WTC11 (cell line): ENCODE measurements at regions not wholly inside any gene's neighbourhood (a gene's known extent, or its start where the extent isn't known, plus 50 kb on each side); places are given as distances from the start of the nearest gene placed in this dataset.

Source experiments
- ATAC-seq: fragments of 200-7000 bp; cut with Tn5 transposase; 2 replicates; pipeline ENCODE4 v1.10.0; 2021; ENCODE audit warnings: mild to moderate bottlenecking, moderate library complexity
- CTCF ChIA-PET: fragments of 300-600 bp; sonication (Branson Sonifier 250); formaldehyde crosslinking; loops from one replicate; lab custom pipeline; 2021; ENCODE audit warnings: antibody characterized with exemption; lab: Charles Lee
- POLR2A ChIA-PET: fragments of 350-600 bp; sonication (Branson Sonifier 250); formaldehyde crosslinking; loops from one replicate; lab custom pipeline; 2021; ENCODE audit warnings: antibody characterized with exemption; lab: Charles Lee
- DNase-seq: peaks from one replicate; pipeline ENCODE4 v3.0.0; 2021; ENCODE audit warnings: low spot score
- H3K27ac Mint-ChIP-seq: 2 replicates; pipeline ENCODE4 v1.8.0; 2021; ENCODE audit warnings: mixed read lengths
- H3K27me3 Mint-ChIP-seq: 2 replicates; pipeline ENCODE4 v1.8.0; 2021; ENCODE audit warnings: low read depth, mild to moderate bottlenecking, moderate library complexity, mixed read lengths
- H3K36me3 Mint-ChIP-seq: 2 replicates; pipeline ENCODE4 v1.8.0; 2021; ENCODE audit warnings: mixed read lengths
- H3K4me1 Mint-ChIP-seq: 2 replicates; pipeline ENCODE4 v1.8.0; 2022; ENCODE audit warnings: mixed read lengths
- H3K4me3 Mint-ChIP-seq: 2 replicates; pipeline ENCODE4 v1.8.0; 2021; ENCODE audit warnings: mild to moderate bottlenecking, moderate library complexity, mixed read lengths
- H3K9me3 Mint-ChIP-seq: 2 replicates; pipeline ENCODE4 v1.8.0; 2021; ENCODE audit warnings: mixed read lengths
- E2F4 ChIP-seq: sonication (generic); formaldehyde crosslinking; IDR thresholded peaks from 2 replicates; pipeline ENCODE4 v1.8.1; 2022; ENCODE audit warnings: low read depth, mild to moderate bottlenecking, moderate library complexity, missing genetic modification reagents, borderline replicate concordance
- EMX1 ChIP-seq: fragments of 250-450 bp; sonication (Bioruptor Pico); IDR thresholded peaks from 2 replicates; pipeline ENCODE4 v1.8.0; 2021; ENCODE audit warnings: mild to moderate bottlenecking
- IRF1 ChIP-seq: sonication (generic); formaldehyde crosslinking; IDR thresholded peaks from 2 replicates; pipeline ENCODE4 v1.8.0; 2023; ENCODE audit warnings: missing genetic modification reagents
- JUN ChIP-seq: sonication (generic); formaldehyde crosslinking; IDR thresholded peaks from 2 replicates; pipeline ENCODE4 v1.8.0; 2023; ENCODE audit warnings: mild to moderate bottlenecking, missing genetic modification reagents
- MLX ChIP-seq: sonication (generic); formaldehyde crosslinking; IDR thresholded peaks from 2 replicates; pipeline ENCODE4 v1.8.1; 2023; ENCODE audit warnings: mild to moderate bottlenecking, missing genetic modification reagents, moderate library complexity
- NFATC4 ChIP-seq: fragments of 250-450 bp; sonication (Bioruptor Pico); IDR thresholded peaks from 2 replicates; pipeline ENCODE4 v1.9.0; 2021; ENCODE audit warnings: mild to moderate bottlenecking
- NR2C2 ChIP-seq: sonication (generic); formaldehyde crosslinking; IDR thresholded peaks from 2 replicates; pipeline ENCODE4 v1.8.0; 2022; ENCODE audit warnings: mild to moderate bottlenecking, missing genetic modification reagents
- RELA ChIP-seq: sonication (generic); formaldehyde crosslinking; IDR thresholded peaks from 2 replicates; pipeline ENCODE4 v1.8.1; 2022; ENCODE audit warnings: missing genetic modification reagents, mild to moderate bottlenecking, borderline replicate concordance
- SMAD3 ChIP-seq: sonication (generic); formaldehyde crosslinking; IDR thresholded peaks from 2 replicates; pipeline ENCODE4 v1.8.0; 2022; ENCODE audit warnings: missing genetic modification reagents, mild to moderate bottlenecking, borderline replicate concordance
- SP1 ChIP-seq: sonication (generic); formaldehyde crosslinking; conservative IDR thresholded peaks from 2 replicates; pipeline ENCODE4 v1.8.1; 2022; ENCODE audit warnings: missing genetic modification reagents
- TP53 ChIP-seq: sonication (generic); formaldehyde crosslinking; IDR thresholded peaks from 2 replicates; pipeline ENCODE4 v1.8.1; 2023; ENCODE audit warnings: mild to moderate bottlenecking, missing genetic modification reagents
- USF1 ChIP-seq: sonication (generic); formaldehyde crosslinking; IDR thresholded peaks from 2 replicates; pipeline ENCODE4 v1.8.0; 2022; ENCODE audit warnings: mild to moderate bottlenecking, missing genetic modification reagents
- TF ChIP-seq, protein P1 (sequence below): fragments of 250-450 bp; sonication (Bioruptor Pico); IDR thresholded peaks from 2 replicates; pipeline ENCODE4 v1.9.0; 2021; ENCODE audit warnings: mild to moderate bottlenecking, borderline replicate concordance
- TF ChIP-seq, protein P2 (sequence below): sonication (generic); formaldehyde crosslinking; conservative IDR thresholded peaks from 2 replicates; pipeline ENCODE4 v1.8.1; 2023; ENCODE audit warnings: mild to moderate bottlenecking, low read depth, missing genetic modification reagents, moderate library complexity
- TF ChIP-seq, protein P3 (sequence below): sonication (generic); formaldehyde crosslinking; IDR thresholded peaks from 2 replicates; pipeline ENCODE4 v1.8.0; 2022; ENCODE audit warnings: mild to moderate bottlenecking, missing genetic modification reagents
- TF ChIP-seq, protein P4 (sequence below): sonication (generic); formaldehyde crosslinking; IDR thresholded peaks from 2 replicates; pipeline ENCODE4 v1.8.1; 2022; ENCODE audit warnings: low read depth, missing genetic modification reagents, borderline replicate concordance

DNA sequence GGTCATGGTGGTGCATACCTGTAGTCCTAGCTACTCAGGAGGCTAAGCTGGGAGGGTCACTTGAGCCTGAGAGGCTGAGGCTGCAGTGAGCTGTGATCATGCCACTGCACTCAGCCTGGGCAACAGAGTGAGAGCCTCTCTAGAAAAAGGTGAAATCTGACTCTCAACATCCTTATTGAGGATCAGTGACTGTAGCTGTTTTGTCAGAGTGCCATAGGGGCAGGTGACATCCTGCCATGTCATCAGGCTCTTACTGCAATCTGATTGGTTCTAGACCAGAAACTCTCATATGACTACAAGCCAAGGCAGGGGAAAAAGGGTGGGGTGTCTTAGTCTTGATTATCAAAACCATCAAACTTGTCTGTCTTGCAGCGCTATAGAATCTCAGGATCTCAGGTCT is 62.8 kb upstream of the NGF start (continued):
- TF ChIP-seq, protein P1, sequence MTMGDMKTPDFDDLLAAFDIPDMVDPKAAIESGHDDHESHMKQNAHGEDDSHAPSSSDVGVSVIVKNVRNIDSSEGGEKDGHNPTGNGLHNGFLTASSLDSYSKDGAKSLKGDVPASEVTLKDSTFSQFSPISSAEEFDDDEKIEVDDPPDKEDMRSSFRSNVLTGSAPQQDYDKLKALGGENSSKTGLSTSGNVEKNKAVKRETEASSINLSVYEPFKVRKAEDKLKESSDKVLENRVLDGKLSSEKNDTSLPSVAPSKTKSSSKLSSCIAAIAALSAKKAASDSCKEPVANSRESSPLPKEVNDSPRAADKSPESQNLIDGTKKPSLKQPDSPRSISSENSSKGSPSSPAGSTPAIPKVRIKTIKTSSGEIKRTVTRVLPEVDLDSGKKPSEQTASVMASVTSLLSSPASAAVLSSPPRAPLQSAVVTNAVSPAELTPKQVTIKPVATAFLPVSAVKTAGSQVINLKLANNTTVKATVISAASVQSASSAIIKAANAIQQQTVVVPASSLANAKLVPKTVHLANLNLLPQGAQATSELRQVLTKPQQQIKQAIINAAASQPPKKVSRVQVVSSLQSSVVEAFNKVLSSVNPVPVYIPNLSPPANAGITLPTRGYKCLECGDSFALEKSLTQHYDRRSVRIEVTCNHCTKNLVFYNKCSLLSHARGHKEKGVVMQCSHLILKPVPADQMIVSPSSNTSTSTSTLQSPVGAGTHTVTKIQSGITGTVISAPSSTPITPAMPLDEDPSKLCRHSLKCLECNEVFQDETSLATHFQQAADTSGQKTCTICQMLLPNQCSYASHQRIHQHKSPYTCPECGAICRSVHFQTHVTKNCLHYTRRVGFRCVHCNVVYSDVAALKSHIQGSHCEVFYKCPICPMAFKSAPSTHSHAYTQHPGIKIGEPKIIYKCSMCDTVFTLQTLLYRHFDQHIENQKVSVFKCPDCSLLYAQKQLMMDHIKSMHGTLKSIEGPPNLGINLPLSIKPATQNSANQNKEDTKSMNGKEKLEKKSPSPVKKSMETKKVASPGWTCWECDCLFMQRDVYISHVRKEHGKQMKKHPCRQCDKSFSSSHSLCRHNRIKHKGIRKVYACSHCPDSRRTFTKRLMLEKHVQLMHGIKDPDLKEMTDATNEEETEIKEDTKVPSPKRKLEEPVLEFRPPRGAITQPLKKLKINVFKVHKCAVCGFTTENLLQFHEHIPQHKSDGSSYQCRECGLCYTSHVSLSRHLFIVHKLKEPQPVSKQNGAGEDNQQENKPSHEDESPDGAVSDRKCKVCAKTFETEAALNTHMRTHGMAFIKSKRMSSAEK (CRISPR knock-in tag), result no peak

GRCh38 chr1:115400426-115400825 is 62.4 kb upstream of the NGF start:
- H3K4me3 Mint-ChIP-seq, result no peak overlapping the region
- no peak overlapping the region for H3K27ac Mint-ChIP-seq
- CTCF ChIA-PET, result interaction anchor here (1.0 kb wide), 1 partner anchor 62 kb away, joined by 3 read pairs; the partner anchor contains the start of gene NGF
- H3K4me1 Mint-ChIP-seq, result peaks cover 13% of the 10 kb centered on the region
- peaks cover 10% of the 10 kb centered on the region for H3K9me3 Mint-ChIP-seq
- POLR2A ChIA-PET, result no interaction called here
- TF ChIP-seq E2F4 (CRISPR knock-in tag) (no peak), RELA (CRISPR knock-in tag) (no peak), SP1 (CRISPR knock-in tag) (no peak), NFATC4 (CRISPR knock-in tag) (no peak), JUN (CRISPR knock-in tag) (no peak), USF1 (CRISPR knock-in tag) (no peak), NR2C2 (no peak), MLX (CRISPR knock-in tag) (no peak), SMAD3 (no peak), TP53 (no peak), IRF1 (CRISPR knock-in tag) (no peak), EMX1 (CRISPR knock-in tag) (no peak)
- TF ChIP-seq, protein P2, sequence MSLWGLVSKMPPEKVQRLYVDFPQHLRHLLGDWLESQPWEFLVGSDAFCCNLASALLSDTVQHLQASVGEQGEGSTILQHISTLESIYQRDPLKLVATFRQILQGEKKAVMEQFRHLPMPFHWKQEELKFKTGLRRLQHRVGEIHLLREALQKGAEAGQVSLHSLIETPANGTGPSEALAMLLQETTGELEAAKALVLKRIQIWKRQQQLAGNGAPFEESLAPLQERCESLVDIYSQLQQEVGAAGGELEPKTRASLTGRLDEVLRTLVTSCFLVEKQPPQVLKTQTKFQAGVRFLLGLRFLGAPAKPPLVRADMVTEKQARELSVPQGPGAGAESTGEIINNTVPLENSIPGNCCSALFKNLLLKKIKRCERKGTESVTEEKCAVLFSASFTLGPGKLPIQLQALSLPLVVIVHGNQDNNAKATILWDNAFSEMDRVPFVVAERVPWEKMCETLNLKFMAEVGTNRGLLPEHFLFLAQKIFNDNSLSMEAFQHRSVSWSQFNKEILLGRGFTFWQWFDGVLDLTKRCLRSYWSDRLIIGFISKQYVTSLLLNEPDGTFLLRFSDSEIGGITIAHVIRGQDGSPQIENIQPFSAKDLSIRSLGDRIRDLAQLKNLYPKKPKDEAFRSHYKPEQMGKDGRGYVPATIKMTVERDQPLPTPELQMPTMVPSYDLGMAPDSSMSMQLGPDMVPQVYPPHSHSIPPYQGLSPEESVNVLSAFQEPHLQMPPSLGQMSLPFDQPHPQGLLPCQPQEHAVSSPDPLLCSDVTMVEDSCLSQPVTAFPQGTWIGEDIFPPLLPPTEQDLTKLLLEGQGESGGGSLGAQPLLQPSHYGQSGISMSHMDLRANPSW (CRISPR knock-in tag), result no peak
- TF ChIP-seq, protein P3, sequence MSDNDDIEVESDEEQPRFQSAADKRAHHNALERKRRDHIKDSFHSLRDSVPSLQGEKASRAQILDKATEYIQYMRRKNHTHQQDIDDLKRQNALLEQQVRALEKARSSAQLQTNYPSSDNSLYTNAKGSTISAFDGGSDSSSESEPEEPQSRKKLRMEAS (CRISPR knock-in tag), result no peak
- TF ChIP-seq, protein P4, sequence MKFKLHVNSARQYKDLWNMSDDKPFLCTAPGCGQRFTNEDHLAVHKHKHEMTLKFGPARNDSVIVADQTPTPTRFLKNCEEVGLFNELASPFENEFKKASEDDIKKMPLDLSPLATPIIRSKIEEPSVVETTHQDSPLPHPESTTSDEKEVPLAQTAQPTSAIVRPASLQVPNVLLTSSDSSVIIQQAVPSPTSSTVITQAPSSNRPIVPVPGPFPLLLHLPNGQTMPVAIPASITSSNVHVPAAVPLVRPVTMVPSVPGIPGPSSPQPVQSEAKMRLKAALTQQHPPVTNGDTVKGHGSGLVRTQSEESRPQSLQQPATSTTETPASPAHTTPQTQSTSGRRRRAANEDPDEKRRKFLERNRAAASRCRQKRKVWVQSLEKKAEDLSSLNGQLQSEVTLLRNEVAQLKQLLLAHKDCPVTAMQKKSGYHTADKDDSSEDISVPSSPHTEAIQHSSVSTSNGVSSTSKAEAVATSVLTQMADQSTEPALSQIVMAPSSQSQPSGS (CRISPR knock-in tag), result no peak
- TF ChIP-seq, protein P1 (CRISPR knock-in tag), result no peak
- TF ChIP-seq, all 79 proteins: peak for 0
- Mint-ChIP-seq H3K36me3 (peaks cover 5% of the 10 kb centered on the region), H3K27me3 (0 out of 2 replicates have a peak, but pooled peaks cover 3% of the 10 kb centered on the region)
- DNase-seq (no peak), ATAC-seq (no peak)
